ENCODE measurements at regions not wholly inside any gene's neighbourhood (a gene's known extent, or its start where the extent isn't known, plus 50 kb on each side); places are given as distances from the start of the nearest gene placed in this dataset.

DNA sequence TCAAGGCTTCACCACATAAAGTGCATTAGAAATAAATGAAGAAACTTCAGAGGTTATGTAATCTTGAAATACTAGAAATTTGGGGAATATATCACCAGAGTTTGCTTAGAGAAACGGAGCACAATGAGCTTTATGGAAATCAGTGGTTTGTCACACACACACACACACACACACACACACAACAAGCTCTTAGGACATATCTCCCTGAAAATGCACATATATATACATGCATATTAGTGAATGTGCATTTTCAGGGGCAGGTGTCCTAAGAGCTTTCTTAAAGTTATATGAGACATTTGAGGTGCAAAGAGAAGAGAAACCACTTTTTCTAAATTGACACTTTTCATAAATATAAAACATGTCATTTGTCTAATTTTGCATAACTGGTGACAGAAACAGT is 93.7 kb upstream of the CARD18 start:
- no peak for FAIRE-seq
- 74 to 75% methylated on average over 1 of the region's 1 CpG for WGBS, 2 donors
- Histone ChIP-seq H3K9me3 (no peaks in the 10 kb centered on the region), H3K27me3 (no peaks in the 10 kb centered on the region), H3K4me3 (no peak overlapping the region), H3K36me3 (no peaks in the 10 kb centered on the region), H3K27ac (no peak overlapping the region), H3K4me1 (no peaks in the 10 kb centered on the region)
- no peak for DNase-seq
- TF ChIP-seq, protein P1, sequence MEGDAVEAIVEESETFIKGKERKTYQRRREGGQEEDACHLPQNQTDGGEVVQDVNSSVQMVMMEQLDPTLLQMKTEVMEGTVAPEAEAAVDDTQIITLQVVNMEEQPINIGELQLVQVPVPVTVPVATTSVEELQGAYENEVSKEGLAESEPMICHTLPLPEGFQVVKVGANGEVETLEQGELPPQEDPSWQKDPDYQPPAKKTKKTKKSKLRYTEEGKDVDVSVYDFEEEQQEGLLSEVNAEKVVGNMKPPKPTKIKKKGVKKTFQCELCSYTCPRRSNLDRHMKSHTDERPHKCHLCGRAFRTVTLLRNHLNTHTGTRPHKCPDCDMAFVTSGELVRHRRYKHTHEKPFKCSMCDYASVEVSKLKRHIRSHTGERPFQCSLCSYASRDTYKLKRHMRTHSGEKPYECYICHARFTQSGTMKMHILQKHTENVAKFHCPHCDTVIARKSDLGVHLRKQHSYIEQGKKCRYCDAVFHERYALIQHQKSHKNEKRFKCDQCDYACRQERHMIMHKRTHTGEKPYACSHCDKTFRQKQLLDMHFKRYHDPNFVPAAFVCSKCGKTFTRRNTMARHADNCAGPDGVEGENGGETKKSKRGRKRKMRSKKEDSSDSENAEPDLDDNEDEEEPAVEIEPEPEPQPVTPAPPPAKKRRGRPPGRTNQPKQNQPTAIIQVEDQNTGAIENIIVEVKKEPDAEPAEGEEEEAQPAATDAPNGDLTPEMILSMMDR (IDR thresholded peaks at IDR 0.05) = no peak
- intact Hi-C loops (cut with DNase I) = no loop called here
- no peak for ATAC-seq

DNA sequence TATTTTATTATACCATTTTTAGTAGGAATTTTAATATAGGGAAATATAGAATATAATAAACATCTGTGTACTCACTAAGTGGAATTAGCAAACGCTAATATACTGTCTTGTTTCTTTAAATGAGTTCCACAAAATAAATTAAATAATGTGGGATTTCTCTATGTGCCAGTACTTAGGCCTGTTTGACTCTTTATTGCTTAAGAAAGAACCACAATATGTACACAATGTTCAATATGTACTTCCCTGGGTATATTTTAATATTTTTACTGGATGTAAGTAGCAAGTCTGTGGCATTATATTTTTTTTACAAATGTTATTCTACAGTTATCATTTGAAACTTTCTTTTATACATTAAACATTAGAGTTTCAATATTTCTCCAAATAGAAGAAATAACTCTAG is 92.5 kb upstream of the CARD18 start:
- Histone ChIP-seq H3K27me3 (no peaks in the 10 kb centered on the region), H3K9me3 (no peaks in the 10 kb centered on the region), H3K4me3 (no peak overlapping the region), H3K36me3 (no peaks in the 10 kb centered on the region), H3K27ac (no peak overlapping the region), H3K4me1 (no peaks in the 10 kb centered on the region)
- ATAC-seq = no peak
- no peak for DNase-seq
- intact Hi-C loops (cut with DNase I) = no loop called here
- FAIRE-seq = peak; percentile 73
- TF ChIP-seq, protein P1 (IDR thresholded peaks at IDR 0.05) = no peak
- WGBS, 2 donors = 84 to 93% methylated on average over 1 of the region's 1 CpG

DNA sequence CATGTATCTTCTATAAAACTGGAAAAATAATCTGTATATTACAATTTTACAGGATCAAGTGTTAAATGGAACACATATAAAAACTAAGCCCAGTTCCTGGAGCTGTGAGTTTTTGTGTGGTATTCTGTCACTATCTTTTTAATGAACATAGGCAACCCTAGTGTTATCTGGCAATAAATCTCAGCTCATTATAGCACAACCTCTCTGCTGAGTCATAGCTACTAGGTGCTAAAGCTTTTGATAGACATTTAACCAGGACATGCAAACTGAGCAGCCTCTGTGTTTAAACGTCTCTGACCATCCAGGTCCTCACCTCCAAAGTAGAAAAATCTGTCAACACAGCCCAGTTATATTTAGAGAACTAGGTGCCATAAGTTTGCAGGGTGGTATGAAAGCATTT is 91.0 kb upstream of the CARD18 start:
- Histone ChIP-seq H3K36me3 (no peaks in the 10 kb centered on the region), H3K9me3 (no peaks in the 10 kb centered on the region), H3K4me3 (no peak overlapping the region), H3K27ac (no peak overlapping the region), H3K27me3 (no peaks in the 10 kb centered on the region), H3K4me1 (no peaks in the 10 kb centered on the region)
- FAIRE-seq = no peak
- TF ChIP-seq, protein P1 (IDR thresholded peaks at IDR 0.05) = no peak
- WGBS, 2 donors = 60 to 68% methylated on average over 1 of the region's 1 CpG
- ATAC-seq = no peak
- DNase-seq = no peak
- intact Hi-C loops (cut with DNase I) = no loop called here

DNA sequence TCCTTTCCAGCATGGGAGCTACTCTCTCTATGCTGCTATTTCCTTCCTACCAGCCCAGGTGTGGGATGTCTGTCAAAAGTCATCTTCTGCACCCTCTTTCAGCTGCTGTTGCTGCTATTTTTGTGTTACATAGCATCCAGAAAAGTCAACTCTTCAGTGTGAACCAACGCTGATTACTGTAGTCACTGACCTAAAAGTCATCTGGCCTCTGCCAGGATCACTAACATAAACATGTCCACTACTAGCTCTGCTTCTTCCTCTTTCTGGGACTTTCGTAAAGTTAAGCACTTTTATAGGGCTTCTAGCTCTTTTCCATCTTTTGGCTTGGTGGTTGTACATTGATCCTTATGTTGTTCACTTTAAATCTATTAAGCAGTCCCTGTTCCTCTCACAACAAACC is 90.2 kb upstream of the CARD18 start:
- no peaks in the 10 kb centered on the region for H3K9me3 ChIP-seq
- H3K4me1 ChIP-seq = no peaks in the 10 kb centered on the region
- TF ChIP-seq, protein P1 (IDR thresholded peaks at IDR 0.05) = no peak
- WGBS, 2 donors = 83 to 94% methylated on average over 2 of the region's 2 CpGs
- intact Hi-C loops (cut with DNase I) = no loop called here
- ATAC-seq = peak in 2 of 4 donors; percentile 39 to 49
- no peak overlapping the region for H3K27ac ChIP-seq
- no peak for DNase-seq
- no peaks in the 10 kb centered on the region for H3K27me3 ChIP-seq
- FAIRE-seq = no peak
- H3K36me3 ChIP-seq = no peaks in the 10 kb centered on the region
- H3K4me3 ChIP-seq = no peak overlapping the region

DNA sequence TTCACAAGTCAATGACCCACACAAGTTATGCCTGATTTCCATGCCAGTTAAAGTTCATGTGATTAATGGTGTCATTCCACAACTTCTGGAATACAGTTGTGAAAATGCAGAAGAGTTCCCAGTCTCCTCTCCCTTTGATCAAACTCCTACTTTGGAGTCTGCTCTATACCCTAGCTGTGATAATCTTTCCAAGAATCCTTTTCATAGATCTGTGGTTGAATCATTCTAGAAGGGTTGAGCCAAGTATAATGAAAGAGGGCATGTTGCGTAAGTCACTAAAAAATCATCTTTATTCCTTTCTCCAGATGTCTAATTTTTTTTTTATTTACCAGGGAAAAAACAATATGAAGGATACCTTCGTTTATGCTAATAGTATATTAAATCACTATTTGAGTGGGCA is 89.7 kb upstream of the CARD18 start:
- TF ChIP-seq, protein P1 (IDR thresholded peaks at IDR 0.05) = no peak
- FAIRE-seq (no peak), DNase-seq (no peak), ATAC-seq (peak in 1 of 4 donors; percentile 54)
- intact Hi-C loops (cut with DNase I) = no loop called here
- Histone ChIP-seq H3K27ac (no peak overlapping the region), H3K4me1 (no peaks in the 10 kb centered on the region), H3K27me3 (no peaks in the 10 kb centered on the region), H3K4me3 (no peak overlapping the region), H3K36me3 (no peaks in the 10 kb centered on the region), H3K9me3 (no peaks in the 10 kb centered on the region)
- WGBS, 2 donors = 69 to 73% methylated on average over 2 of the region's 2 CpGs
